GF-D8 (cell line): ENCODE measurements at regions not wholly inside any gene's neighbourhood (a gene's known extent, or its start where the extent isn't known, plus 50 kb on each side); places are given as distances from the start of the nearest gene placed in this dataset.
"Not testable (repeated sequence)": the region's sequence is repeated elsewhere in the genome, so short reads cannot be mapped to it uniquely, and the experiment has no call there.

ENCODE experiments used
- DNase-seq: peaks from one replicate; lab custom pipeline; 2025; lab: John Stamatoyannopoulos, UW

DNA sequence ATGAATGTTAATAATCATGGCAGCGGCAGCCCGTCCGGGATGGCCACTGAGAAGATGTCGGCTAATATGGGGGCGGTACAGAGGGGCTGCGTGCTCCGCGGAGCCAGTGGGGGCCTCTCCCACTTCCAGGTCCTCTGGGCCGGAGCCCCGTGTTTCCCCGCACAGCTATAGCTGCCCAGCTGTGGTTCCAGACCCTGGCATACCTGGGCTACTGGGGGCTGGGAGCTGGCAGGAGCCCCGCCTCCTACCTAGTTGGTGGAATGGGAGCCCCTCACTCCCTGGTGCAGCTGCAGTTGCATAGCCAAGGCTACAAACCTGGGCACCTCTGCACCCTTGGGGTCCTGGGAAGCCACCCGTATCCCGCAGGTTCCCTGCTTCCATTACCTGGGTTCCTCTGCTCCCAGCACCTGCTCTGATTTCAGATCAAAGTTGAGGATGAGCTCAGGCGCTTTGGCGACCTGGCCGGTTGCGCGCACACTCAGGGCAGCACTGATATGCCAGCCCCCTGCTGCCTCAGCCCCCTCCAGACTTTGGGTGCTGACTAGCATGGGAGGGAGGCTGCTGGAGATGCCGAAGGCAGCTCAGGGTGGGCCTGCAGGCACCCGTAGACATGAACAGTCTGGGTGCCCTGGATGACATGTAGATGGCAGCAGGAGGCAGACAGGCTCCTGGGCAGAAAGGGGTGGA is 236.5 kb upstream of the SEMA3D start:
- DNase-seq: no peak

- no peak for DNase-seq
Observed at GRCh38 chr7:85415743-85416142, 228.9 kb upstream of the SEMA3D start.

DNA sequence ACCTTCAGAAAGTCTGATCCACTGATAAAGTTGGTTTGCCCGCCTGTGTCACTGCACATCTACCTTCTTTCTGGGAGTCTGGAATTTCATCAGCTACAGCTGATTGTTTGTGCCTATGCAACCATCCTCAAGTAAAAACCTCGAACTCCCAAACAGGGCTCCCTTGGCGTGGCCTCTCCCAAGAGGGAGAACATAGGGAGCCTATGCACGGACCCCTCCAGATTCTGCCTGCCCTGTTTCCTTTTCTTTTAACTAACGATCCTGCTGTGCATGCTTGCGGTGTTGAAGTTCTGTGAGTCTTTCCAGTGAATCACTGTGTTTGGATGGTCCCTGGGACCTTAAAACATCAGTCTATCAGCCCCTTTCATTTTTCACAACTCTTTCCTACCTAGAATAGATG is 226.9 kb upstream of the SEMA3D start:
- DNase-seq: no peak

DNA sequence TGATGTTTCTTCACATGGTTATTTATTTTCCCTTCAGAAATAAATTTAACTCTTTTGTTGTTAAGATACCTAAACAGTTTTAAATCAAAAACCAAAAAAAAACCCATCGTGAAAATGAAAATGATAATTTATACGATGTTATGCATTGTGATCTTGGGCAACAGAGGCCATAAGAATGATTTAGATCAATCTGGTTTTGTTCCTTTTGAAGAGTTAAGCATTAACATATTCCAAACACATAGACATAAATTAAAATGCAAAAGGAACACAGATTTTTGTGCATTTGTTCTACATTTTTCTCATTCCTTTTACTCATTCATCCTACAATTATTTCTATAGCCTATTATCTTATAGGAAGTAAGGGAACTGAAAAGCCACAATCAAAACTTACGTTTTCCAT is 226.1 kb upstream of the SEMA3D start:
- DNase-seq: no peak

DNA sequence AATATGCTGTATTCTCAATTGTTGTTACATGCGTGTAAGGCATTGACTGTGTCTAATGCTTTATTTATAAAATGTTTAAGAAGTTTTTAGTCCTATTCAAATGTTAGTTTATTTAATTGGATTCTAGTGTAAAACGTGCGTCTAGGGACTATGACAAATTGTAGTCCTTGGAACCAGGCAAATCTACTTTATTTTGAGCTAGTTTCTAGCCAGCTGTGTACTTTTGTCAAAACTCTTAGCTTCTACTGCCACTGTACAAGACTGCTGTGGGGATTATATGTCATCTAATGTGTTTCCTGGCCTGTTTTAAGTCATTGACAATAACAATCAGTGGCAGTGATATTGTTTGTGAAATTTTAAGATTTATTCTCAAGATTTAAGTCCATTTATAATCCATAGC is 220.5 kb upstream of the SEMA3D start:
- DNase-seq: no peak

GRCh38 chr7:85405016-85405902 is 218.4 kb upstream of the SEMA3D start:
- DNase-seq: no peak

- no peak for DNase-seq
Observed at GRCh38 chr7:85396676-85397075, 209.8 kb upstream of the SEMA3D start.

DNA sequence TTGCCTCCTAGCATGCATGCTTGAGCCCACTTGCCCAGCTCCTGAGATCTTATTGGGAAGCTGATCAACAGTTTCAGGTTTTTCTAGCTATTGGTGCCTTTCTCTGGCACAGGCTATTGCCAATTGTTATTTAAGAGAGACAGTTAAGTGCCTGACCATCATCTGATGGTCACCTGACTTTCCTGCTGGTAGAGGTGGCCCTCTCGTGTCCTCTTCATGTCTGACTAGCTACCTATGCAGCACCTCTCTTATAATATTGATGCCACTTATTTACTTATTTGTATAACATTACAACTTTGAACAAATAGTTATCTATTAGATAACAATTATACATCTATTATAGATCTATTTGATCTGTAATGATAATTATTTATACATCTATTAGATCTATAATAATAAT is 205.9 kb upstream of the SEMA3D start:
- DNase-seq: no peak

DNA sequence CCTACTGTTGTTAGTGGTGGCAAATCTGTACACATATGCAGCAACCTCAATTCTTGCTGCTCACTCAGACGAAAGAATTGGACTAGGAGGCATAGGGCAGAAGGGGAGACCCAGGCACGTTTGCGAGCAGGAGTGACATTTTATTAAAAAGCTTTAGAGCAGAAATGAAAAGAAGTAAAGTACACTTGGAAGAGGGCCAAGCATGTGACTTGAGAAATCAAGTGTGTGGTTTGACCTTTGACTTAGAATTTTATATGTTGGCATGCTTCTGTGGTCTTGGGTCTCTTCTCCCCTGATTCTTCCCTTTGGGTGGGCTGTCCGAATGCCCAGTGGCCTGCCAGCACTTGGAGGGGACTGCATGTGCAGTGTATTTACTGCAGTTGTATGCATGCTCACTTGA is 205.5 kb upstream of the SEMA3D start:
- no peak for DNase-seq

DNA sequence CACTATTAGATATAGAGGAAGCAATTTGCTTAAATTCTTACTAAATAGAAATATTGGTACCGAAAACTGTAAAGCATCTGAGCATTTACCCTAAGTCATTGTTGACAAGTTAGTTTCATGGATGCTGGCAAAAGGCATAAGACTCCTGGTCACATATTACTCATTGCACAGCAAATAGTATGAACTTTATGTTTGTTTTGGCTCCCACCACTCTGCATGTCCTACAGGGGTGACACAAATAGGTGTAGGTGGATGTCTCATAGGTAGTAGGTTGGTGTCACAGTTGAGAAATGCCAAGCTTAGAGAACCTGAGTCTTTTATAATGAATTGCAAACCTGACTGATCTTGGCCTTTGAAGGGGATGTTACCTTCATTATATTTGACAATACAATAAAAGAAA is 199.6 kb upstream of the SEMA3D start:
- no peak for DNase-seq

DNA sequence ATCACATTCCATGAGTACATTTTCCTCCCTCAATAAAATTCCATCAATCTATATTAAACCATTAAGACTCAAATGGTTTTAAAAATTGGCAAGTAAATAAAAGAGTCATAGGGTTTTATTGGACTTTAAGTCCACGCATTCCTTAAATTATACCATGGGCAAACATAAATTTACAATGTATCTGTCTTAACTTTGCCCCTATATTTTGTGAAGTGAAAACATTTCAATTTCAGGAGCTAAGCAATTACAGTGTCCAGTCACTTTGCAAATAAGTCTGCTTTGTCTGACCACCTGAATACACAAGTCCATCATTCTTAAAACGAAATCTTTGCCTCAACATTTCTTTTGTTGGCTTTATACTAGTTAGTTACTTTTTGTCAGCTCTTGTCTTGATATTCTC is 197.5 kb upstream of the SEMA3D start:
- no peak for DNase-seq

GRCh38 chr7:85381212-85381611 is 194.4 kb upstream of the SEMA3D start:
- DNase-seq: no peak

- no peak for DNase-seq
Observed at GRCh38 chr7:85376589-85376988, 189.7 kb upstream of the SEMA3D start.

GRCh38 chr7:85356916-85357315 is 170.1 kb upstream of the SEMA3D start:
- DNase-seq: no peak

- no peak for DNase-seq
Observed at GRCh38 chr7:85343484-85343883, 156.6 kb upstream of the SEMA3D start.

- DNase-seq: no peak
Observed at GRCh38 chr7:85342781-85343180, 155.9 kb upstream of the SEMA3D start.

DNA sequence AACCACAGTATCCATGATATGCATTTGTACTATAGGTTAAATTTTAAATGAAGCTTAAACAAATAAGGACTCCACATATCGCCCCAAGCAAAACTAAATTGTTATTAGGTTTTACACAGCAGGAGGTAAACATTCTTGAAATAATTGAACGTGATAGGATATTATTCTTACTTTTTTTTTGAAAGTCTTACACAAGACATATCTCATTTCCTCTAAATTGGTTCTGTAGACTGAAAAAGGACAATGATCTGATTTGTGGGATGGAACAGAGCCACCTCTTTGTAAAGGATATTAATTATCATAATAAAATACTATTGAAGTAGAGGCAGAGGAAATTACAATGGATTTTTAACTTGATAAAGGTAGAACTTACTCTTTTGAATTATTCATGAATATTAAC is 155.1 kb upstream of the SEMA3D start:
- DNase-seq: no peak

- DNase-seq: no peak
Observed at GRCh38 chr7:85341121-85341520, 154.3 kb upstream of the SEMA3D start.

- no peak for DNase-seq
Observed at GRCh38 chr7:85336086-85336485, 149.2 kb upstream of the SEMA3D start.

DNA sequence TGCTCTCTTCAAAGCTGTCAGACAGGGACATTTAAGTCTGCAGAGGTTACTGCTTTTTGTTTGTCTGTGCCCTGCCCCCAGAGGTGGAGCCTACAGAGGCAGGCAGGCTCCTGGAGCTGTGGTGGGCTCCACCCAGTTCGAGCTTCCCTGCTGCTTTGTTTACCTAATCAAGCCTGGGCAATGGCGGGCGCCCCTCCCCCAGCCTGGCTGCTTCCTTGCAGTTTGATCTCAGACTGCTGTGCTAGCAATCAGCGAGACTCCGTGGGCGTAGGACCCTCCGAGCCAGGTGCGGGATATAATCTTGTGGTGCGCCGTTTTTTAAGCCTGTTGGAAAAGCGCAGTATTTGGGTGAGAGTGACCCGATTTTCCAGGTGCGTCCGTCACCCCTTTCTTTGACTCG is 148.3 kb upstream of the SEMA3D start:
- DNase-seq: not testable (repeated sequence)

DNA sequence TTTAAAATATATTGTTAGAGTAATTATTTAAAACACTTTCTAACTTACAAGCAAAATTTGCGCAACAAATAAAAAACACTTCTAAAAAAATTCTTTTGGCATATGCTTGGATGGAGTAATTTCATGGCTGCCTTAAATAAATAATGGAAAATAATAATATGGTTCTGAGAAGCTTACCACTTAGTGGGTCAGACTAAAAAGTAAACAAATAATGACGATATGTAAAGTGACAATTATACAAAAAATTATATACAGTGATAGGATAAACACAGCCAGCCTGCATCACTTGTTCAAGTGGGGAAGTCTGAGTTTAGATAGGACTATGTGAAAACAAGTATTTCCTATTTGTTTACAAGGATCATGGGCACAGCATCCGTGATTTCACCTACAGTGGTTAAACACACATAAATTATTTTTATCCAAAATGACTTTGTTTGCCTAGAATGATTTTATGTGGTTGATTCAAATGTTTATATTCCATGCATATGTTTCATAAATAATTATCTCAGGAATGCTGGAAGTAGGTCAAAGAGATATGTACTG is 141.7 kb upstream of the SEMA3D start:
- DNase-seq: no peak

- DNase-seq: no peak
Observed at GRCh38 chr7:85324145-85324799, 137.4 kb upstream of the SEMA3D start.

DNA sequence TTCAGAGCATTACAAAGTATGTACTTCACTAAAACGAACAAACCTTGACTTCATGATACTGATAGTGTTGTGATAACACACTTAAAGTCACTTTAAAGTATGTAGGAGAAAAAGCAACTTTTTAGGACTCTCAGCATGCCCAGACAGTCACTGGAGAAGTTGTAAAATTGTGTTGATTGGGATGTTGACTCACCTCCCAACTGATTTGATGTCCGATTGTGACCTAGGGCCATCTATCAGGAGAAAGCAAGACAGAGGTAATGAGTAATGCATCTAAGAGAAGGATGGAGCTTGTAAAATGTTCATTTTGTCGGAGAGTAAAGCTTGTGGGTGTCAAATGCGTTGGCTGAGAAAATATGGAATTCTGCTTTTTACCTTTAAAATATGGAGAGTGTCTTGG is 135.4 kb upstream of the SEMA3D start:
- DNase-seq: no peak
